ENCODE measurements at regions not wholly inside any gene's neighbourhood (a gene's known extent, or its start where the extent isn't known, plus 50 kb on each side); places are given as distances from the start of the nearest gene placed in this dataset.

- TF ChIP-seq CTCF (IDR thresholded peaks at IDR 0.05; ENCODE audit: borderline replicate concordance, control extremely low read depth, extremely low read depth, insufficient read depth, missing control alignments): no peak
- in situ Hi-C loops (cut with MboI; ENCODE audit: low sequenced_read_pairs, unreplicated experiment): no loop called here
- DNase-seq (ENCODE audit: low spot score): peak; percentile 33
These were observed 107.5 kb downstream of the KLF12 start for GRCh38 chr13:74026753-74027152.

GRCh38 chr13:74025369-74025768 is 108.8 kb downstream of the KLF12 start:
- no peak for DNase-seq (ENCODE audit: low spot score)
- TF ChIP-seq CTCF (IDR thresholded peaks at IDR 0.05; ENCODE audit: borderline replicate concordance, control extremely low read depth, extremely low read depth, insufficient read depth, missing control alignments): no peak
- in situ Hi-C loops (cut with MboI; ENCODE audit: low sequenced_read_pairs, unreplicated experiment): no loop called here

- no peak for DNase-seq (ENCODE audit: low spot score)
- in situ Hi-C loops (cut with MboI; ENCODE audit: low sequenced_read_pairs, unreplicated experiment): no loop called here
- no peak for TF ChIP-seq CTCF (IDR thresholded peaks at IDR 0.05; ENCODE audit: borderline replicate concordance, control extremely low read depth, extremely low read depth, insufficient read depth, missing control alignments)
These were observed 109.3 kb downstream of the KLF12 start for GRCh38 chr13:74024856-74025255.

- no peak for DNase-seq (ENCODE audit: low spot score)
- TF ChIP-seq CTCF (IDR thresholded peaks at IDR 0.05; ENCODE audit: borderline replicate concordance, control extremely low read depth, extremely low read depth, insufficient read depth, missing control alignments): no peak
- in situ Hi-C loops (cut with MboI; ENCODE audit: low sequenced_read_pairs, unreplicated experiment): no loop called here
These were observed 109.9 kb downstream of the KLF12 start for GRCh38 chr13:74024314-74024713.

- no peak for DNase-seq (ENCODE audit: low spot score)
- no peak for TF ChIP-seq CTCF (IDR thresholded peaks at IDR 0.05; ENCODE audit: borderline replicate concordance, control extremely low read depth, extremely low read depth, insufficient read depth, missing control alignments)
- in situ Hi-C loops (cut with MboI; ENCODE audit: low sequenced_read_pairs, unreplicated experiment): no loop called here
These were observed 110.7 kb downstream of the KLF12 start for GRCh38 chr13:74023484-74023883.

- TF ChIP-seq CTCF (IDR thresholded peaks at IDR 0.05; ENCODE audit: borderline replicate concordance, control extremely low read depth, extremely low read depth, insufficient read depth, missing control alignments): no peak
- DNase-seq (ENCODE audit: low spot score): no peak
- in situ Hi-C loops (cut with MboI; ENCODE audit: low sequenced_read_pairs, unreplicated experiment): no loop called here
These were observed 112.7 kb downstream of the KLF12 start for GRCh38 chr13:74021505-74021904.

- TF ChIP-seq CTCF (IDR thresholded peaks at IDR 0.05; ENCODE audit: borderline replicate concordance, control extremely low read depth, extremely low read depth, insufficient read depth, missing control alignments): no peak
- no peak for DNase-seq (ENCODE audit: low spot score)
- in situ Hi-C loops (cut with MboI; ENCODE audit: low sequenced_read_pairs, unreplicated experiment): no loop called here
These were observed 116.2 kb downstream of the KLF12 start for GRCh38 chr13:74018062-74018431.
